ENCODE measurements at regions not wholly inside any gene's neighbourhood (a gene's known extent, or its start where the extent isn't known, plus 50 kb on each side); places are given as distances from the start of the nearest gene placed in this dataset.

- no peak for TF ChIP-seq CTCF (IDR thresholded peaks at IDR 0.05; ENCODE audit: insufficient read depth, missing control alignments)
- DNase-seq (ENCODE audit: insufficient read length, low spot score) = no peak
- no peak for FAIRE-seq
Observed at GRCh38 chr14:83867566-83868225, 1662.2 kb upstream of the FLRT2 start.

GRCh38 chr14:83870546-83871270, 1659.2 kb upstream of the FLRT2 start:
- TF ChIP-seq CTCF (IDR thresholded peaks at IDR 0.05; ENCODE audit: insufficient read depth, missing control alignments) = no peak
- FAIRE-seq (no peak), DNase-seq (ENCODE audit: insufficient read length, low spot score) (no peak)

GRCh38 chr14:83873669-83874068, 1656.3 kb upstream of the FLRT2 start:
- no peak for FAIRE-seq
- no peak for DNase-seq (ENCODE audit: insufficient read length, low spot score)
- TF ChIP-seq CTCF (IDR thresholded peaks at IDR 0.05; ENCODE audit: insufficient read depth, missing control alignments) = no peak

GRCh38 chr14:83874662-83875061, 1655.3 kb upstream of the FLRT2 start:
- TF ChIP-seq CTCF (IDR thresholded peaks at IDR 0.05; ENCODE audit: insufficient read depth, missing control alignments) = no peak
- DNase-seq (ENCODE audit: insufficient read length, low spot score) (no peak), FAIRE-seq (no peak)

GRCh38 chr14:83883732-83884131, 1646.2 kb upstream of the FLRT2 start:
- FAIRE-seq (no peak), DNase-seq (ENCODE audit: insufficient read length, low spot score) (no peak)
- no peak for TF ChIP-seq CTCF (IDR thresholded peaks at IDR 0.05; ENCODE audit: insufficient read depth, missing control alignments)

GRCh38 chr14:83885837-83886293, 1644.1 kb upstream of the FLRT2 start:
- DNase-seq (ENCODE audit: insufficient read length, low spot score) = no peak
- TF ChIP-seq CTCF (IDR thresholded peaks at IDR 0.05; ENCODE audit: insufficient read depth, missing control alignments) = no peak
- no peak for FAIRE-seq

GRCh38 chr14:83887866-83888265, 1642.1 kb upstream of the FLRT2 start:
- DNase-seq (ENCODE audit: insufficient read length, low spot score) = no peak
- FAIRE-seq = no peak
- no peak for TF ChIP-seq CTCF (IDR thresholded peaks at IDR 0.05; ENCODE audit: insufficient read depth, missing control alignments)
